Immature natural killer cell (primary cell): ENCODE measurements at regions not wholly inside any gene's neighbourhood (a gene's known extent, or its start where the extent isn't known, plus 50 kb on each side); places are given as distances from the start of the nearest gene placed in this dataset.

Experiments used
- DNase-seq, 3 donors: peaks; one replicate each; pipeline ENCODE4 v3.0.0; 2022; ENCODE audit warnings: mixed read lengths in 1 of 3
- H3K27ac Mint-ChIP-seq, 6 donors: one replicate each; pipeline ENCODE4 v1.8.0; 2020; ENCODE audit warnings: mixed read lengths in 6 of 6, mild to moderate bottlenecking in 5 of 6, inconsistent platforms in 4 of 6, moderate library complexity in 3 of 6
- H3K27me3 Mint-ChIP-seq, 3 donors: one replicate each; pipeline ENCODE4 v1.8.0; 2020 to 2021; ENCODE audit warnings: low read depth in 3 of 3, mild to moderate bottlenecking in 3 of 3, mixed read lengths in 3 of 3, moderate library complexity in 3 of 3, inconsistent platforms in 1 of 3
- H3K36me3 Mint-ChIP-seq, 3 donors: one replicate each; pipeline ENCODE4 v1.8.0; 2020; ENCODE audit warnings: mixed read lengths in 3 of 3, inconsistent platforms in 2 of 3, mild to moderate bottlenecking in 2 of 3
- H3K4me1 Mint-ChIP-seq, 2 donors: one replicate each; pipeline ENCODE4 v1.8.0; 2020; ENCODE audit warnings: inconsistent platforms in 2 of 2, mild to moderate bottlenecking in 2 of 2, mixed read lengths in 2 of 2, moderate library complexity in 1 of 2
- H3K4me3 Mint-ChIP-seq, 5 donors: one replicate each; pipeline ENCODE4 v1.8.0; 2020; ENCODE audit warnings: mild to moderate bottlenecking in 5 of 5, mixed read lengths in 5 of 5, inconsistent platforms in 3 of 5, moderate library complexity in 3 of 5
- H3K9me3 Mint-ChIP-seq, 6 donors: one replicate each; pipeline ENCODE4 v1.8.0; 2020; ENCODE audit warnings: mild to moderate bottlenecking in 6 of 6, mixed read lengths in 6 of 6, inconsistent platforms in 4 of 6, moderate library complexity in 3 of 6

- Mint-ChIP-seq H3K27me3 (peaks cover 0 to 2% (median 0%) of the 10 kb centered on the region in 3 donors), H3K27ac (no peak overlapping the region), H3K4me3 (no peak overlapping the region), H3K9me3 (peaks cover 0 to 9% (median 4%) of the 10 kb centered on the region in 6 donors), H3K36me3 (no peaks in the 10 kb centered on the region), H3K4me1 (no peaks in the 10 kb centered on the region)
- DNase-seq = no peak
Measured at GRCh38 chr5:38069360-38069759, 189.0 kb upstream of the EGFLAM start.

GRCh38 chr5:38060354-38060753 lies 198.0 kb upstream of the EGFLAM start:
- Mint-ChIP-seq H3K9me3 (peaks cover 0 to 10% (median 2%) of the 10 kb centered on the region in 6 donors), H3K27me3 (no peaks in the 10 kb centered on the region), H3K4me3 (no peak overlapping the region), H3K4me1 (no peaks in the 10 kb centered on the region), H3K27ac (no peak overlapping the region), H3K36me3 (no peaks in the 10 kb centered on the region)
- no peak for DNase-seq

- no peak for DNase-seq
- H3K36me3 Mint-ChIP-seq = no peaks in the 10 kb centered on the region
- H3K27me3 Mint-ChIP-seq = no peaks in the 10 kb centered on the region
- H3K4me3 Mint-ChIP-seq = no peak overlapping the region
- peaks cover 0 to 10% (median 2%) of the 10 kb centered on the region in 6 donors for H3K9me3 Mint-ChIP-seq
- H3K27ac Mint-ChIP-seq = no peak overlapping the region
- H3K4me1 Mint-ChIP-seq = no peaks in the 10 kb centered on the region
Measured at GRCh38 chr5:38059876-38060275, 198.5 kb upstream of the EGFLAM start.

- no peak overlapping the region for H3K27ac Mint-ChIP-seq
- DNase-seq = no peak
- no peaks in the 10 kb centered on the region for H3K9me3 Mint-ChIP-seq
- no peak overlapping the region for H3K4me3 Mint-ChIP-seq
- H3K36me3 Mint-ChIP-seq = no peaks in the 10 kb centered on the region
- no peaks in the 10 kb centered on the region for H3K4me1 Mint-ChIP-seq
- peaks cover 0 to 2% (median 0%) of the 10 kb centered on the region in 3 donors for H3K27me3 Mint-ChIP-seq
Measured at GRCh38 chr5:38051711-38052511, 206.4 kb upstream of the EGFLAM start.

- H3K27me3 Mint-ChIP-seq = peaks cover 0 to 2% (median 0%) of the 10 kb centered on the region in 3 donors
Measured at GRCh38 chr5:38048400-38048799, 208.6 kb upstream of the GDNF start.

GRCh38 chr5:38046103-38046502 lies 206.3 kb upstream of the GDNF start:
- Mint-ChIP-seq H3K9me3 (peaks cover 0 to 15% (median 0%) of the 10 kb centered on the region in 6 donors), H3K27me3 (peaks cover 0 to 5% (median 0%) of the 10 kb centered on the region in 3 donors), H3K4me1 (no peaks in the 10 kb centered on the region), H3K36me3 (no peaks in the 10 kb centered on the region), H3K4me3 (no peak overlapping the region), H3K27ac (no peak overlapping the region)
- no peak for DNase-seq

More at GRCh38 chr5:38048400-38048799, 208.6 kb upstream of the GDNF start:
- no peaks in the 10 kb centered on the region for H3K36me3 Mint-ChIP-seq
- H3K9me3 Mint-ChIP-seq = peaks cover 0 to 5% (median 0%) of the 10 kb centered on the region in 6 donors
- no peak overlapping the region for H3K4me3 Mint-ChIP-seq
- no peak overlapping the region for H3K27ac Mint-ChIP-seq
- DNase-seq = no peak
- H3K4me1 Mint-ChIP-seq = no peaks in the 10 kb centered on the region

GRCh38 chr5:38045446-38045845 lies 205.6 kb upstream of the GDNF start:
- Mint-ChIP-seq H3K27me3 (peaks cover 0 to 3% (median 0%) of the 10 kb centered on the region in 3 donors), H3K27ac (no peak overlapping the region), H3K4me1 (no peaks in the 10 kb centered on the region), H3K4me3 (no peak overlapping the region), H3K9me3 (peaks cover 0 to 15% (median 0%) of the 10 kb centered on the region in 6 donors), H3K36me3 (no peaks in the 10 kb centered on the region)
- DNase-seq = no peak

- Mint-ChIP-seq H3K27me3 (peaks cover 0 to 6% (median 0%) of the 10 kb centered on the region in 3 donors), H3K36me3 (no peaks in the 10 kb centered on the region), H3K27ac (no peak overlapping the region), H3K9me3 (peaks cover 0 to 10% (median 0%) of the 10 kb centered on the region in 6 donors), H3K4me3 (no peak overlapping the region), H3K4me1 (no peaks in the 10 kb centered on the region)
- no peak for DNase-seq
Measured at GRCh38 chr5:38039826-38040225, 200.0 kb upstream of the GDNF start.

GRCh38 chr5:38039091-38039490 lies 199.2 kb upstream of the GDNF start:
- Mint-ChIP-seq H3K27ac (no peak overlapping the region), H3K9me3 (peaks cover 0 to 10% (median 0%) of the 10 kb centered on the region in 6 donors), H3K27me3 (peaks cover 0 to 6% (median 0%) of the 10 kb centered on the region in 3 donors), H3K36me3 (no peaks in the 10 kb centered on the region), H3K4me1 (no peaks in the 10 kb centered on the region), H3K4me3 (no peak overlapping the region)
- DNase-seq = no peak

- DNase-seq = no peak
- Mint-ChIP-seq H3K36me3 (no peaks in the 10 kb centered on the region), H3K27me3 (peaks cover 0 to 6% (median 0%) of the 10 kb centered on the region in 3 donors), H3K9me3 (peaks cover 0 to 2% (median 0%) of the 10 kb centered on the region in 6 donors), H3K4me1 (no peaks in the 10 kb centered on the region), H3K27ac (no peak overlapping the region), H3K4me3 (no peak overlapping the region)
Measured at GRCh38 chr5:38036765-38037164, 196.9 kb upstream of the GDNF start.

GRCh38 chr5:38032149-38032548 lies 192.3 kb upstream of the GDNF start:
- Mint-ChIP-seq H3K27me3 (no peaks in the 10 kb centered on the region), H3K4me3 (no peak overlapping the region), H3K27ac (no peak overlapping the region), H3K4me1 (no peaks in the 10 kb centered on the region), H3K36me3 (no peaks in the 10 kb centered on the region), H3K9me3 (peaks cover 0 to 3% (median 0%) of the 10 kb centered on the region in 6 donors)
- no peak for DNase-seq

GRCh38 chr5:38031304-38031703 lies 191.5 kb upstream of the GDNF start:
- no peaks in the 10 kb centered on the region for H3K4me1 Mint-ChIP-seq
- no peaks in the 10 kb centered on the region for H3K27me3 Mint-ChIP-seq
- no peak overlapping the region for H3K4me3 Mint-ChIP-seq
- H3K36me3 Mint-ChIP-seq = no peaks in the 10 kb centered on the region
- DNase-seq = no peak
- peaks cover 0 to 3% (median under 1%) of the 10 kb centered on the region in 6 donors for H3K9me3 Mint-ChIP-seq
- no peak overlapping the region for H3K27ac Mint-ChIP-seq

- no peak for DNase-seq
- peaks cover 0 to 2% (median 0%) of the 10 kb centered on the region in 3 donors for H3K27me3 Mint-ChIP-seq
- peaks cover 0 to 3% (median under 1%) of the 10 kb centered on the region in 6 donors for H3K9me3 Mint-ChIP-seq
- no peaks in the 10 kb centered on the region for H3K36me3 Mint-ChIP-seq
- H3K27ac Mint-ChIP-seq = no peak overlapping the region
- H3K4me3 Mint-ChIP-seq = no peak overlapping the region
- H3K4me1 Mint-ChIP-seq = no peaks in the 10 kb centered on the region
Measured at GRCh38 chr5:38029397-38030065, 189.7 kb upstream of the GDNF start.

- H3K9me3 Mint-ChIP-seq = peaks cover 0 to 3% (median 0%) of the 10 kb centered on the region in 6 donors
- H3K36me3 Mint-ChIP-seq = no peaks in the 10 kb centered on the region
- no peak overlapping the region for H3K4me3 Mint-ChIP-seq
- H3K27ac Mint-ChIP-seq = no peak overlapping the region
- peaks cover 0 to 7% (median 4%) of the 10 kb centered on the region in 3 donors for H3K27me3 Mint-ChIP-seq
- DNase-seq = no peak
- H3K4me1 Mint-ChIP-seq = no peaks in the 10 kb centered on the region
Measured at GRCh38 chr5:38023799-38024198, 184.0 kb upstream of the GDNF start.
